OCI-LY3 (cell line): ENCODE measurements at regions not wholly inside any gene's neighbourhood (a gene's known extent, or its start where the extent isn't known, plus 50 kb on each side); places are given as distances from the start of the nearest gene placed in this dataset.

ENCODE experiments used
- H2AFZ ChIP-seq: fragments of 200-600, 300-600 bp; shearing (Covaris generic); 2 replicates; pipeline ENCODE4 v1.6.0; 2014; ENCODE audit warnings: antibody characterized with exemption, low read depth, low read length
- H3K27ac ChIP-seq: fragments of 200-600, 300-600 bp; sonication (generic); 2 replicates; pipeline ENCODE4 v1.5.1; 2014; ENCODE audit warnings: mild to moderate bottlenecking, low read length, moderate library complexity, mixed read lengths
- H3K27me3 ChIP-seq: fragments of 200-600, 300-600 bp; sonication (generic); 2 replicates; pipeline ENCODE4 v1.6.1; 2014; ENCODE audit warnings: low read depth, low read length, mixed read lengths
- H3K36me3 ChIP-seq: fragments of 200-600, 300-600 bp; sonication (generic); replicated peaks from 2 replicates; pipeline ENCODE3; 2014; ENCODE audit warnings: low read depth, low read length, mixed read lengths
- H3K4me1 ChIP-seq: fragments of 300-600, 200-600 bp; sonication (generic); 2 replicates; pipeline ENCODE4 v1.6.1; 2014; ENCODE audit warnings: low read length, mixed read lengths
- H3K4me2 ChIP-seq: fragments of 200-600, 300-600 bp; sonication (generic); 2 replicates; pipeline ENCODE4 v1.6.1; 2014; ENCODE audit warnings: low read length, mixed read lengths
- H3K4me3 ChIP-seq: fragments of 300-600, 200-600 bp; sonication (generic); 2 replicates; pipeline ENCODE4 v1.5.1; 2014; ENCODE audit warnings: antibody characterized with exemption, mild to moderate bottlenecking, low read length, moderate library complexity
- H3K79me2 ChIP-seq: fragments of 300-600, 200-600 bp; shearing (Covaris generic); 2 replicates; pipeline ENCODE4 v1.6.1; 2014; ENCODE audit warnings: mild to moderate bottlenecking, low read length, mixed read lengths
- H3K9ac ChIP-seq: fragments of 300-600, 200-600 bp; shearing (Covaris generic); 2 replicates; pipeline ENCODE4 v1.6.0; 2014; ENCODE audit warnings: mild to moderate bottlenecking, low read length, moderate library complexity
- H3K9me3 ChIP-seq: fragments of 200-600, 300-600 bp; shearing (Covaris generic); 2 replicates; pipeline ENCODE4 v1.6.1; 2014; ENCODE audit warnings: low read length, mixed read lengths; ENCODE audit not compliant: insufficient read depth
- H4K20me1 ChIP-seq: fragments of 200-600, 300-600 bp; sonication (generic); 2 replicates; pipeline ENCODE4 v1.6.1; 2016; ENCODE audit warnings: low read length, mixed read lengths; ENCODE audit not compliant: insufficient read depth
- CTCF ChIP-seq: fragments of 200-600, 300-600 bp; sonication (generic); IDR thresholded peaks from 2 replicates; pipeline ENCODE4 v1.5.1; 2014; ENCODE audit warnings: antibody characterized with exemption, low read length, low read depth
- EZH2phosphoT487 ChIP-seq: fragments of 200-600 bp; shearing (Covaris generic); IDR thresholded peaks from 2 replicates; pipeline ENCODE4 v1.6.1; 2018; ENCODE audit warnings: antibody characterized with exemption, mixed run types, low read depth

GRCh38 chr3:168216851-168217250, 121.1 kb upstream of the GOLIM4 start:
- no peaks in the 10 kb centered on the region for H3K79me2 ChIP-seq
- peaks cover 22% of the 10 kb centered on the region for H3K4me1 ChIP-seq
- H3K27ac ChIP-seq = no peak overlapping the region
- H3K9me3 ChIP-seq = no peaks in the 10 kb centered on the region
- H3K4me2 ChIP-seq = no peak overlapping the region
- H3K27me3 ChIP-seq = no peaks in the 10 kb centered on the region
- no peak for TF ChIP-seq CTCF
- H3K9ac ChIP-seq = no peak overlapping the region
- no peak overlapping the region for H3K4me3 ChIP-seq
- no peaks in the 10 kb centered on the region for H4K20me1 ChIP-seq
- H2AFZ ChIP-seq = no peak overlapping the region
- no peaks in the 10 kb centered on the region for H3K36me3 ChIP-seq

- H3K9me3 ChIP-seq = no peaks in the 10 kb centered on the region
- H3K9ac ChIP-seq = peak overlapping the region; percentile 20; the same call in 1 of the 2 replicates
- H2AFZ ChIP-seq = peak overlapping the region; percentile 57
- H3K4me3 ChIP-seq = peak overlapping the region; percentile 63
- no peak for TF ChIP-seq CTCF
- TF ChIP-seq EZH2phosphoT487 = no peak
- no peaks in the 10 kb centered on the region for H3K79me2 ChIP-seq
- no peaks in the 10 kb centered on the region for H3K36me3 ChIP-seq
- no peaks in the 10 kb centered on the region for H3K27me3 ChIP-seq
- H3K4me2 ChIP-seq = peak overlapping the region; percentile 83
- H3K4me1 ChIP-seq = peaks cover 32% of the 10 kb centered on the region
- H3K27ac ChIP-seq = no peak overlapping the region
- H4K20me1 ChIP-seq = no peaks in the 10 kb centered on the region
Measured at GRCh38 chr3:168213920-168214319, 118.2 kb upstream of the GOLIM4 start.

GRCh38 chr3:168212664-168213285, 117.1 kb upstream of the GOLIM4 start:
- Histone ChIP-seq H3K4me1 (peaks cover 27% of the 10 kb centered on the region), H3K79me2 (no peaks in the 10 kb centered on the region), H3K9me3 (no peaks in the 10 kb centered on the region), H3K9ac (no peak overlapping the region), H3K27ac (no peak overlapping the region), H3K4me2 (no peak overlapping the region), H3K4me3 (no peak overlapping the region), H4K20me1 (no peaks in the 10 kb centered on the region), H3K36me3 (no peaks in the 10 kb centered on the region), H2AFZ (no peak overlapping the region), H3K27me3 (no peaks in the 10 kb centered on the region)
- TF ChIP-seq EZH2phosphoT487 (no peak), CTCF (no peak)

GRCh38 chr3:168205451-168205850, 109.7 kb upstream of the GOLIM4 start:
- Histone ChIP-seq H3K27me3 (no peaks in the 10 kb centered on the region), H4K20me1 (no peaks in the 10 kb centered on the region), H3K36me3 (no peaks in the 10 kb centered on the region), H3K79me2 (no peaks in the 10 kb centered on the region), H3K9me3 (no peaks in the 10 kb centered on the region), H3K9ac (no peak overlapping the region), H2AFZ (no peak overlapping the region), H3K4me2 (peak overlapping the region; percentile 37), H3K4me3 (no peak overlapping the region), H3K4me1 (peaks cover 36% of the 10 kb centered on the region), H3K27ac (no peak overlapping the region)
- no peak for TF ChIP-seq CTCF
- no peak for TF ChIP-seq EZH2phosphoT487
